ENCODE measurements at regions not wholly inside any gene's neighbourhood (a gene's known extent, or its start where the extent isn't known, plus 50 kb on each side); places are given as distances from the start of the nearest gene placed in this dataset.

- TF ChIP-seq SPI1 (IDR thresholded peaks at IDR 0.05; ENCODE audit: low read depth, low read length) (no peak), TAF1 (IDR thresholded peaks at IDR 0.05; ENCODE audit: low read depth, low read length) (no peak), PAX5 (IDR thresholded peaks at IDR 0.05; ENCODE audit: insufficient read depth, low read length, severe bottlenecking) (no peak), POLR2A (IDR thresholded peaks at IDR 0.05; ENCODE audit: low read depth, low read length) (no peak), POU2F2 (IDR thresholded peaks at IDR 0.05; ENCODE audit: low read depth, low read length) (no peak), POLR2AphosphoS5 (IDR thresholded peaks at IDR 0.05; ENCODE audit: low read depth, low read length) (no peak)
- DNase-seq (ENCODE audit: insufficient read length, low spot score), result no peak
- FAIRE-seq, result no peak
Observed at GRCh38 chr2:100627330-100628300, 64.8 kb downstream of the PDCL3 start.

- TF ChIP-seq PAX5 (IDR thresholded peaks at IDR 0.05; ENCODE audit: insufficient read depth, low read length, severe bottlenecking) (no peak), TAF1 (IDR thresholded peaks at IDR 0.05; ENCODE audit: low read depth, low read length) (no peak), POLR2A (IDR thresholded peaks at IDR 0.05; ENCODE audit: low read depth, low read length) (no peak), SPI1 (IDR thresholded peaks at IDR 0.05; ENCODE audit: low read depth, low read length) (no peak), POLR2AphosphoS5 (IDR thresholded peaks at IDR 0.05; ENCODE audit: low read depth, low read length) (no peak), POU2F2 (IDR thresholded peaks at IDR 0.05; ENCODE audit: low read depth, low read length) (no peak)
- FAIRE-seq (no peak), DNase-seq (ENCODE audit: insufficient read length, low spot score) (no peak)
Observed at GRCh38 chr2:100628506-100628905, 65.7 kb downstream of the PDCL3 start.

- no peak for FAIRE-seq
- TF ChIP-seq SPI1 (IDR thresholded peaks at IDR 0.05; ENCODE audit: low read depth, low read length) (no peak), POU2F2 (IDR thresholded peaks at IDR 0.05; ENCODE audit: low read depth, low read length) (0 out of 2 replicates have a peak, but pooled peaks have one; percentile 68)
- no peak for DNase-seq (ENCODE audit: insufficient read length, low spot score)
Observed at GRCh38 chr2:100629309-100629708, 66.5 kb downstream of the PDCL3 start.

DNA sequence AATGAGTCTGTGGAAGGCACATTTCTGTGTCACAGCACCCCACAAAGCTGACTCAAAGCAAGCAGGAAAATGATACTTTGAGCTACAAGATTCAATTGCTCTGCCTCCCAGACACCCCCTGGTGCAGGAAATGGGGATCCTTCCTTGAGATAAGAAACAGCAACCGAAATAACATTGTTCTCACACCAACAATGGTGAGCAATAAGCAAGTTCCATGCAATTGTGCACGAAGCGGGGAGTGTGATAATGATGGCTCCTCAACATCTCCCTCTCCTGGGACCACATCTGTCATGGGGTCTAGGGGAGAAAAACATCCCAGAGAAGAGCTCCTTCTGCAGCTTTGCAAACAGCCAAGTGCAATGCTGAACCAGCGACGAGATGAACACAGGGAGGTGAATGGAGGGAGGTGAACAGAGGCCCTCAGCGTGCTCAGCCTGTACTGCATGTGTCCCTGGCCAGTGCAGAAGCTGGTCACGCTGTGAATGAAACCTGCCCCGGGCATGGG lies 67.7 kb downstream of the PDCL3 start:
- no peak for TF ChIP-seq POLR2A (IDR thresholded peaks at IDR 0.05; ENCODE audit: low read depth, low read length)
- TF ChIP-seq POU2F2 (IDR thresholded peaks at IDR 0.05; ENCODE audit: low read depth, low read length), result no peak
- TF ChIP-seq PAX5 (IDR thresholded peaks at IDR 0.05; ENCODE audit: insufficient read depth, low read length, severe bottlenecking), result no peak
- no peak for TF ChIP-seq SPI1 (IDR thresholded peaks at IDR 0.05; ENCODE audit: low read depth, low read length)
- no peak for TF ChIP-seq POLR2AphosphoS5 (IDR thresholded peaks at IDR 0.05; ENCODE audit: low read depth, low read length)
- TF ChIP-seq TAF1 (IDR thresholded peaks at IDR 0.05; ENCODE audit: low read depth, low read length), result no peak
- DNase-seq (ENCODE audit: insufficient read length, low spot score) (no peak), FAIRE-seq (no peak)

DNA sequence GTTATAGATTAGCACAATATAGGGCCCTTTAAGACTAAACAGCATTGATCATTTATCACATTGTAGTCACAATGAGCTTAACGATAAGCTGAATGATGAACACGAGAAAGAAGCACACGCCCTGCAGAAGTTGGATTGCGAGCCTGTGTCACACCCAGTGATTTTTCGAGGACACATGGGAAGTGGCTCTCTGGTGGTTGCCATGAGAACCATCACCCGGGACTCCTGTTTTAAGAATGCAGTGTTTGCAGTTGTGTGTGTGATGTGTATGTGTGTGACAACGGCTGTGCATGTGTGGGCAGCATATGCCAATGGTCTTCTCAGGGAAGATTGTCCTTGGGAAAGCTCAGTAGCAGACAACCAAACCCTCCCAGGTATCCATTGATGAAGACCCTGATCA lies 69.2 kb downstream of the PDCL3 start:
- no peak for DNase-seq (ENCODE audit: insufficient read length, low spot score)
- TF ChIP-seq POLR2A (IDR thresholded peaks at IDR 0.05; ENCODE audit: low read depth, low read length) (no peak), POU2F2 (IDR thresholded peaks at IDR 0.05; ENCODE audit: low read depth, low read length) (no peak), SPI1 (IDR thresholded peaks at IDR 0.05; ENCODE audit: low read depth, low read length) (no peak), POLR2AphosphoS5 (IDR thresholded peaks at IDR 0.05; ENCODE audit: low read depth, low read length) (no peak)
- no peak for FAIRE-seq

- FAIRE-seq (peak; percentile 23), DNase-seq (ENCODE audit: insufficient read length, low spot score) (no peak)
- TF ChIP-seq POLR2A (IDR thresholded peaks at IDR 0.05; ENCODE audit: low read depth, low read length) (no peak), POLR2AphosphoS5 (IDR thresholded peaks at IDR 0.05; ENCODE audit: low read depth, low read length) (no peak), SPI1 (IDR thresholded peaks at IDR 0.05; ENCODE audit: low read depth, low read length) (no peak), TAF1 (IDR thresholded peaks at IDR 0.05; ENCODE audit: low read depth, low read length) (no peak), POU2F2 (IDR thresholded peaks at IDR 0.05; ENCODE audit: low read depth, low read length) (no peak), PAX5 (IDR thresholded peaks at IDR 0.05; ENCODE audit: insufficient read depth, low read length, severe bottlenecking) (no peak)
Observed at GRCh38 chr2:100632759-100633158, 70.0 kb downstream of the PDCL3 start.

DNA sequence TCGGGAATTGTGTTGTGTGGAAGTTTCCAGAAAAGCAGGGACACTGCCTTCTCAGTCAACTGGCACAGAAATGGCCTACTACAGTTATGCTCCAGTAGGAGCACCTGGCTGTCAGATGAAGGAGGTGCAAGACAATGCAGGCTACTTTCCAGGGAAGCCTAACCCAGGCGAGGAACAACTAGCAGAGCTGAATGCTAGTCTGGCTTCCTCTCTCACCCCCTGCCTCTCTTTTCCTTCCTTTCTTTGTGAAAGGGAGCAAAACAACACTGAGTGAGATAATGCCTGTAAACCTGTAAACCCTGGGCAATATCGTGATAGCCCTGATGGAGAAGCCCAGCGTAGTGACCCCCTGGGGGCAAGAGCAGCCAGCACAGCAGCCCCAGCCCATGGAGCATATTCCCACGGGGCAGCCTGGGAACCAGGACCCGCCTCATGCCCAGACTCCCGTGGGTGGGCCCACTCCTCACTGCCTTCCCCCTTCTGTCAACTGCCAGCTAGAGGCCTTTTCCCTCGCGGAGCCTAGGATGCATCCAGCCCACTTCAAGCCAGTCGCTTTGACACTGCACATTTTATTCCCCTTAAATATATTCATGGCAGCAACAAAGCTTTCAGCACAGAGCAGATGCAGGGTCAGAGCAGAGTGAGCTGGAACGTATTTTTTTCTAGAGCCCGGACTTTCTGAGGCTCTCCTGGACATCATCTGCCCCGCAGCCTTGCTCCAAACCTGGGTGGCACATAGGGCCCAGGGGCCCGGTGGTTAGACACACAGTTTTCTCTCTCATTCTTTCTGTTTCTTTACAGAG lies 77.0 kb downstream of the PDCL3 start:
- FAIRE-seq (no peak), DNase-seq (ENCODE audit: insufficient read length, low spot score) (no peak)
- TF ChIP-seq PAX5 (IDR thresholded peaks at IDR 0.05; ENCODE audit: insufficient read depth, low read length, severe bottlenecking) (no peak), POLR2A (IDR thresholded peaks at IDR 0.05; ENCODE audit: low read depth, low read length) (no peak)

GRCh38 chr2:100640431-100641124 lies 77.8 kb downstream of the PDCL3 start:
- TF ChIP-seq POLR2AphosphoS5 (IDR thresholded peaks at IDR 0.05; ENCODE audit: low read depth, low read length), result no peak
- no peak for TF ChIP-seq SPI1 (IDR thresholded peaks at IDR 0.05; ENCODE audit: low read depth, low read length)
- TF ChIP-seq POU2F2 (IDR thresholded peaks at IDR 0.05; ENCODE audit: low read depth, low read length), result no peak
- TF ChIP-seq TAF1 (IDR thresholded peaks at IDR 0.05; ENCODE audit: low read depth, low read length), result no peak
- no peak for TF ChIP-seq PAX5 (IDR thresholded peaks at IDR 0.05; ENCODE audit: insufficient read depth, low read length, severe bottlenecking)
- TF ChIP-seq POLR2A (IDR thresholded peaks at IDR 0.05; ENCODE audit: low read depth, low read length), result no peak
- DNase-seq (ENCODE audit: insufficient read length, low spot score), result no peak
- FAIRE-seq, result no peak

- DNase-seq (ENCODE audit: insufficient read length, low spot score), result no peak
- FAIRE-seq, result no peak
Observed at GRCh38 chr2:100641125-100641435, 78.3 kb downstream of the PDCL3 start.

More at GRCh38 chr2:100641125-100641435, 78.3 kb downstream of the PDCL3 start:
- TF ChIP-seq PAX5 (IDR thresholded peaks at IDR 0.05; ENCODE audit: insufficient read depth, low read length, severe bottlenecking) (no peak), TAF1 (IDR thresholded peaks at IDR 0.05; ENCODE audit: low read depth, low read length) (no peak), SPI1 (IDR thresholded peaks at IDR 0.05; ENCODE audit: low read depth, low read length) (no peak), POLR2AphosphoS5 (IDR thresholded peaks at IDR 0.05; ENCODE audit: low read depth, low read length) (no peak), POU2F2 (IDR thresholded peaks at IDR 0.05; ENCODE audit: low read depth, low read length) (no peak), POLR2A (IDR thresholded peaks at IDR 0.05; ENCODE audit: low read depth, low read length) (no peak)
